GM23338 (cell line): ENCODE measurements at regions not wholly inside any gene's neighbourhood (a gene's known extent, or its start where the extent isn't known, plus 50 kb on each side); places are given as distances from the start of the nearest gene placed in this dataset.

Experiments used
- ATAC-seq: fragments of 200-7000 bp; cut with Tn5 transposase; 3 replicates; pipeline ENCODE4 v1.9.1; 2020
- DNase-seq: peaks from one replicate; pipeline ENCODE4 v3.0.0-alpha.2; 2015; ENCODE audit warnings: low spot score
- H2AFZ ChIP-seq: fragments of 200-600 bp; sonication (generic); 2 replicates; pipeline ENCODE4 v1.8.0; 2016; ENCODE audit warnings: antibody characterized with exemption, mild to moderate bottlenecking, moderate library complexity
- H3F3A ChIP-seq: fragments of 200-600 bp; sonication (generic); replicated peaks from 2 replicates; pipeline ENCODE4 v1.8.0; 2017; ENCODE audit warnings: antibody characterized with exemption, mixed run types, low read depth
- H3K27ac ChIP-seq: fragments of 200-600 bp; sonication (generic); 2 replicates; pipeline ENCODE4 v1.6.1; 2016; ENCODE audit warnings: low read depth
- H3K27me3 ChIP-seq: fragments of 200-600 bp; sonication (generic); 2 replicates; pipeline ENCODE4 v1.8.0; 2016; ENCODE audit warnings: mild to moderate bottlenecking, mixed run types, moderate library complexity; ENCODE audit not compliant: insufficient read depth
- H3K36me3 ChIP-seq: fragments of 200-600 bp; sonication (generic); 2 replicates; pipeline ENCODE4 v1.8.0; 2016; ENCODE audit warnings: mild to moderate bottlenecking; ENCODE audit not compliant: insufficient read depth
- H3K4me1 ChIP-seq: fragments of 200-600 bp; sonication (generic); 2 replicates; pipeline ENCODE4 v1.8.0; 2016; ENCODE audit warnings: mild to moderate bottlenecking, moderate library complexity; ENCODE audit not compliant: insufficient read depth
- H3K4me2 ChIP-seq: fragments of 200-600 bp; sonication (generic); 2 replicates; pipeline ENCODE4 v1.7.1; 2017; ENCODE audit warnings: mixed run types
- H3K4me3 ChIP-seq: fragments of 200-600 bp; sonication (generic); 2 replicates; pipeline ENCODE4 v1.6.1; 2016; ENCODE audit warnings: mixed run types
- H3K79me2 ChIP-seq: fragments of 200-600 bp; sonication (generic); replicated peaks from 2 replicates; pipeline ENCODE4 v1.8.0; 2017; ENCODE audit warnings: mild to moderate bottlenecking; ENCODE audit not compliant: insufficient read depth
- H3K9me2 ChIP-seq: fragments of 200-600 bp; sonication (generic); 2 replicates; pipeline ENCODE4 v1.8.0; 2017; ENCODE audit not compliant: insufficient read depth
- H4K20me1 ChIP-seq: fragments of 200-600 bp; sonication (generic); replicated peaks from 2 replicates; pipeline ENCODE4 v1.8.0; 2017; ENCODE audit warnings: mild to moderate bottlenecking; ENCODE audit not compliant: insufficient read depth
- H3K27ac Mint-ChIP-seq: 2 replicates; pipeline ENCODE4 v1.8.0; 2020; ENCODE audit warnings: inconsistent platforms, mild to moderate bottlenecking, moderate library complexity, mixed read lengths
- H3K27me3 Mint-ChIP-seq: 3 replicates; pipeline ENCODE4 v1.8.0; 2022; ENCODE audit warnings: low read depth, mild to moderate bottlenecking, moderate library complexity, mixed read lengths, inconsistent platforms; ENCODE audit not compliant: insufficient read depth, poor library complexity
- H3K36me3 Mint-ChIP-seq: 3 replicates; pipeline ENCODE4 v1.8.0; 2021; ENCODE audit warnings: low read depth, mild to moderate bottlenecking, inconsistent platforms, moderate library complexity, mixed read lengths
- H3K4me1 Mint-ChIP-seq: 3 replicates; pipeline ENCODE4 v1.8.0; 2020; ENCODE audit warnings: mild to moderate bottlenecking, inconsistent platforms, mixed read lengths
- H3K4me3 Mint-ChIP-seq: 3 replicates; pipeline ENCODE4 v1.8.0; 2021; ENCODE audit warnings: moderate library complexity, mild to moderate bottlenecking, inconsistent platforms, mixed read lengths
- H3K9me3 Mint-ChIP-seq: 3 replicates; pipeline ENCODE4 v1.8.0; 2020; ENCODE audit warnings: moderate library complexity, mild to moderate bottlenecking, inconsistent platforms, mixed read lengths
- CREB1 ChIP-seq: fragments of 250-450 bp; sonication (Bioruptor Pico); IDR thresholded peaks from 2 replicates; pipeline ENCODE4 v1.5.0; 2020; ENCODE audit warnings: low read depth, mild to moderate bottlenecking, moderate library complexity
- CTCF ChIP-seq, 2 experiments: fragments of 200-600 bp in 1 of 2; sonication (generic) in 1 of 2; conservative IDR thresholded peaks; 2 replicates each; pipeline versions ENCODE4 v1.5.1 to v1.6.1; 2016 to 2017; ENCODE audit warnings: antibody characterized with exemption in 2 of 2, low read depth in 2 of 2, mild to moderate bottlenecking in 2 of 2, moderate library complexity in 1 of 2
- ETS1 ChIP-seq: IDR thresholded peaks from 2 replicates; pipeline ENCODE4 v1.6.1; 2016; ENCODE audit warnings: antibody characterized with exemption
- EZH2 ChIP-seq: fragments of 200-600 bp; sonication (generic); IDR thresholded peaks from one replicate; pipeline ENCODE4 v1.8.0; 2017; ENCODE audit warnings: antibody characterized with exemption, mild to moderate bottlenecking, low read depth; ENCODE audit not compliant: unreplicated experiment
- EZH2phosphoT487 ChIP-seq: fragments of 200-600 bp; sonication (generic); IDR thresholded peaks from one replicate; pipeline ENCODE4 v1.8.1; 2018; ENCODE audit warnings: antibody characterized with exemption; ENCODE audit not compliant: unreplicated experiment
- JUNB ChIP-seq: IDR thresholded peaks from one replicate; pipeline ENCODE4 v1.6.1; 2016; ENCODE audit warnings: antibody characterized with exemption; ENCODE audit not compliant: unreplicated experiment
- POLR2AphosphoS5 ChIP-seq: IDR thresholded peaks from 2 replicates; pipeline ENCODE4 v1.6.1; 2016; ENCODE audit warnings: antibody characterized with exemption, low read depth
- STAT1 ChIP-seq: IDR thresholded peaks from one replicate; pipeline ENCODE4 v1.6.1; 2016; ENCODE audit warnings: antibody characterized with exemption; ENCODE audit not compliant: unreplicated experiment
- ZNF114 ChIP-seq: fragments of 250-450 bp; sonication (Bioruptor Pico); IDR thresholded peaks from 2 replicates; pipeline ENCODE4 v1.5.0; 2020; ENCODE audit warnings: mild to moderate bottlenecking, moderate library complexity
- ZNF331 ChIP-seq: fragments of 250-450 bp; sonication (Bioruptor Pico); IDR thresholded peaks from 2 replicates; pipeline ENCODE4 v1.5.0; 2020; ENCODE audit warnings: low read depth, mild to moderate bottlenecking, moderate library complexity
- ZNF462 ChIP-seq: fragments of 250-450 bp; sonication (Bioruptor Pico); IDR thresholded peaks from 2 replicates; pipeline ENCODE4 v1.5.0; 2020; ENCODE audit warnings: mild to moderate bottlenecking, moderate library complexity

- no peak overlapping the region for H3K27ac ChIP-seq
- DNase-seq, result no peak
- no peaks in the 10 kb centered on the region for H3K36me3 ChIP-seq
- no peaks in the 10 kb centered on the region for H3F3A ChIP-seq
- TF ChIP-seq STAT1 (no peak), ZNF331 (no peak)
- H3K79me2 ChIP-seq, result no peaks in the 10 kb centered on the region
- H3K4me2 ChIP-seq, result no peak overlapping the region
- H2AFZ ChIP-seq, result no peak overlapping the region
- Mint-ChIP-seq H3K4me1 (peaks cover 9% of the 10 kb centered on the region; the same call in 2 of the 3 replicates), H3K9me3 (no peaks in the 10 kb centered on the region; the same call in 2 of the 3 replicates), H3K27me3 (peaks cover 2% of the 10 kb centered on the region), H3K27ac (no peak overlapping the region), H3K36me3 (no peaks in the 10 kb centered on the region), H3K4me3 (no peak overlapping the region)
- no peaks in the 10 kb centered on the region for H4K20me1 ChIP-seq
- H3K9me2 ChIP-seq, result no peaks in the 10 kb centered on the region
- H3K4me1 ChIP-seq, result no peaks in the 10 kb centered on the region
- no peak overlapping the region for H3K4me3 ChIP-seq
- H3K27me3 ChIP-seq, result no peaks in the 10 kb centered on the region
- no peak for ATAC-seq
Observed at GRCh38 chr11:29163231-29163630, 853.6 kb downstream of the KCNA4 start.

- no peaks in the 10 kb centered on the region for H3F3A ChIP-seq
- no peaks in the 10 kb centered on the region for H3K27me3 ChIP-seq
- no peaks in the 10 kb centered on the region for H4K20me1 ChIP-seq
- no peak overlapping the region for H3K4me3 ChIP-seq
- H2AFZ ChIP-seq, result no peak overlapping the region
- no peak overlapping the region for H3K27ac ChIP-seq
- peaks cover 9% of the 10 kb centered on the region; the same call in 2 of the 3 replicates for H3K4me1 Mint-ChIP-seq
- no peak overlapping the region for H3K4me3 Mint-ChIP-seq
- H3K9me2 ChIP-seq, result no peaks in the 10 kb centered on the region
- H3K9me3 Mint-ChIP-seq, result no peaks in the 10 kb centered on the region; the same call in 2 of the 3 replicates
- DNase-seq, result no peak
- H3K27ac Mint-ChIP-seq, result no peak overlapping the region
- H3K79me2 ChIP-seq, result no peaks in the 10 kb centered on the region
- no peaks in the 10 kb centered on the region for H3K36me3 ChIP-seq
- H3K27me3 Mint-ChIP-seq, result peaks cover 2% of the 10 kb centered on the region
- H3K36me3 Mint-ChIP-seq, result no peaks in the 10 kb centered on the region
- H3K4me1 ChIP-seq, result no peaks in the 10 kb centered on the region
- H3K4me2 ChIP-seq, result no peak overlapping the region
- no peak for ATAC-seq
- TF ChIP-seq CREB1 (CRISPR knock-in tag) (no peak), ZNF462 (CRISPR knock-in tag) (no peak), ETS1 (no peak), ZNF114 (CRISPR knock-in tag) (no peak), CTCF (conservative IDR thresholded peaks at IDR 0.05; ENCODE audit: low read depth in 2 of 2) (no peak), JUNB (no peak), POLR2AphosphoS5 (no peak), EZH2 (no peak), EZH2phosphoT487 (no peak), STAT1 (no peak)
Observed at GRCh38 chr11:29162491-29162890, 854.3 kb downstream of the KCNA4 start.
